Occipital lobe (tissue), 1 donor: ENCODE measurements at regions not wholly inside any gene's neighbourhood (a gene's known extent, or its start where the extent isn't known, plus 50 kb on each side); places are given as distances from the start of the nearest gene placed in this dataset.
"Not testable (repeated sequence)": the region's sequence is repeated elsewhere in the genome, so short reads cannot be mapped to it uniquely, and the experiment has no call there.

Source experiments
- DNase-seq: peaks from one replicate; lab custom pipeline; 2025; lab: John Stamatoyannopoulos, UW

GRCh38 chr3:34619990-34620389, 821.6 kb downstream of the PDCD6IP start:
- DNase-seq, result no peak

- DNase-seq, result no peak
These were observed 828.3 kb downstream of the PDCD6IP start for GRCh38 chr3:34626699-34627098.

- no peak for DNase-seq
These were observed 836.5 kb downstream of the PDCD6IP start for GRCh38 chr3:34634939-34635338.

GRCh38 chr3:34635352-34635850, 837.0 kb downstream of the PDCD6IP start:
- no peak for DNase-seq

GRCh38 chr3:34646911-34647460, 848.6 kb downstream of the PDCD6IP start:
- DNase-seq, result no peak

GRCh38 chr3:34650131-34650530, 851.7 kb downstream of the PDCD6IP start:
- no peak for DNase-seq

- DNase-seq, result no peak
These were observed 870.5 kb downstream of the PDCD6IP start for GRCh38 chr3:34668915-34669314.

- DNase-seq, result no peak
These were observed 871.1 kb downstream of the PDCD6IP start for GRCh38 chr3:34669490-34669889.

- DNase-seq, result no peak
These were observed 877.1 kb downstream of the PDCD6IP start for GRCh38 chr3:34675383-34676120.

GRCh38 chr3:34676436-34676835, 878.0 kb downstream of the PDCD6IP start:
- DNase-seq, result no peak

GRCh38 chr3:34678575-34678974, 880.1 kb downstream of the PDCD6IP start:
- no peak for DNase-seq

- not testable (repeated sequence) for DNase-seq
These were observed 880.6 kb downstream of the PDCD6IP start for GRCh38 chr3:34679055-34679454.

GRCh38 chr3:34683851-34684250, 885.4 kb downstream of the PDCD6IP start:
- peak; percentile 17 for DNase-seq

GRCh38 chr3:34686541-34686940, 888.1 kb downstream of the PDCD6IP start:
- DNase-seq, result no peak

GRCh38 chr3:34687671-34688070, 889.2 kb downstream of the PDCD6IP start:
- no peak for DNase-seq

- DNase-seq, result no peak
These were observed 898.4 kb downstream of the PDCD6IP start for GRCh38 chr3:34696831-34697230.

GRCh38 chr3:34703053-34703452, 904.6 kb downstream of the PDCD6IP start:
- no peak for DNase-seq

GRCh38 chr3:34724916-34725499, 914.3 kb upstream of the ARPP21 start:
- DNase-seq, result no peak

GRCh38 chr3:34725774-34726173, 913.6 kb upstream of the ARPP21 start:
- DNase-seq, result no peak

- no peak for DNase-seq
These were observed 911.6 kb upstream of the ARPP21 start for GRCh38 chr3:34727700-34728099.

GRCh38 chr3:34742151-34742550, 897.2 kb upstream of the ARPP21 start:
- no peak for DNase-seq

- no peak for DNase-seq
These were observed 880.6 kb upstream of the ARPP21 start for GRCh38 chr3:34758630-34759261.
